GM21367 (cell line): ENCODE measurements at regions not wholly inside any gene's neighbourhood (a gene's known extent, or its start where the extent isn't known, plus 50 kb on each side); places are given as distances from the start of the nearest gene placed in this dataset.
"Not testable (repeated sequence)": the region's sequence is repeated elsewhere in the genome, so short reads cannot be mapped to it uniquely, and the experiment has no call there.

Source experiments
- ATAC-seq: cut with Tn5 transposase; IDR thresholded peaks from one replicate; pipeline ENCODE4 v1.9.1; 2021; ENCODE audit not compliant: unreplicated experiment

DNA sequence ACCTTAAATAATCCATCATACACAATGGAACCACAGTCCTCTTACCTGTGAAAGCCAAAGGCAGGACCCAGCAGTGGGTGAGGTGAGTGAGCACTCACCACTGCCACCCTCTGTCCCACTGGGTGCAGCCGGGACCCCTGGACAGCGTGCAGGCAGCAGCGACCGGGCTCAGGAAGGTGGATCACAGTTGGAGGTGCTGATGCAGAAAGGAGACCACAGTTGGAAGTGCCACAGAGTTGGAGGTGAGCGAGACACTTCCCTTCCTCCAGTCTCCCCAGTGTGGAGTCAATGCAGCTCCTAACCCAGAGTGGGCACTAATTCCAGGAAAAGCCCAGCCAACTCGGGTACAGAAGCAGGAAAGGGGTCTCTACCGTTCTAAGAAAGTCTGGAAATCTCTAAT is 323.0 kb downstream of the KLF13 start:
- ATAC-seq: not testable (repeated sequence)

DNA sequence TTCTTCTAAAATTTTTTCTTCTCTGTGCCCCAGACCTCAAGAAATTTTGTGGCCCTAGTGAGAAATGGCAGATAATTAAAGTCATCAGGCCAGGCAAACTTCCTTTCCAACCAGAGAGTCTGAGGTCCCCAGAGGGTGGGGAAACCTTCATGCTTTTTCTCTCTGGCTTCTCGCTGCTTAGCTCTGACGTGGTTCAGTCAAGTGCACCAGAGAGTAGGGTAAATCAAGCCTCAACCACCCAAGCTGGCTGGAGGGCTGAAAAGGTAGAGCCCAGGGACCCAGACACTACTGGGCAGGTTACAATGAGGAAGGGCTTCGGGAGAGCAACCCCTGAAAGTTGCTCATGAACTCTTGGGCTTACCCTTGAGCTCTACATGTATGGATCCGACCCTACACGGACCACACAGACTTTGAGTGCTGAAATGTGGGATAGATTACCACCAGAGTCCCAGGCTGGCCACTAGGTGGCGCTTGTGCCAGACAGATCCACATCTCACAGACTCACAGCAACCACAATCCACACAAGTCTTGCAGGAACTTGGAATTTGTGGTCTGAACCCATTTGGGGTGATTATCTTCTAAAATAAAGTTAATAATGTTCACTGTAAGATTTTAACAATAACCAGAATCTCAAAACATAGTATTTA is 323.5 kb downstream of the KLF13 start:
- ATAC-seq: not testable (repeated sequence)

GRCh38 chr15:31656915-31657314 is 330.3 kb downstream of the KLF13 start:
- ATAC-seq: not testable (repeated sequence)

GRCh38 chr15:31660816-31661215 is 334.2 kb downstream of the KLF13 start:
- no peak for ATAC-seq

DNA sequence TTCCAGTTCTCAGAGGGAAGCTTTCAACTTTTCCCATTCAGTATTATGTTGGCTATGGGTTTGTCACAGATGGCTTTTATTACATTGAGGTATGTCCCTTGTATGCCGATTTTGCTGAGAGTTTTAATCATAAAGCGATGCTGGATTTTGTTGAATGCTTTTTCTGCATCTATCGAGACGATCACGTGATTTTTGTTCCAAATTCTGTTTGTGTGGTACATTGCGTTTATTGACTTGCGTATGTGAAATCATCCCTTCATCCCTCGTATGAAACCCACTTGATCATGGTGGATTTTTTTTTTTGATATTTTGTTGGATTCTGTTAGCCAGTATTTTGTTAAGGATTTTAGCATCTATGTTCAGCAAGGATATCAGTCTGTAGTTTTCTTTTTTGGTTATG is 339.1 kb downstream of the KLF13 start:
- not testable (repeated sequence) for ATAC-seq

GRCh38 chr15:31669158-31669908 is 342.7 kb downstream of the KLF13 start:
- not testable (repeated sequence) for ATAC-seq

DNA sequence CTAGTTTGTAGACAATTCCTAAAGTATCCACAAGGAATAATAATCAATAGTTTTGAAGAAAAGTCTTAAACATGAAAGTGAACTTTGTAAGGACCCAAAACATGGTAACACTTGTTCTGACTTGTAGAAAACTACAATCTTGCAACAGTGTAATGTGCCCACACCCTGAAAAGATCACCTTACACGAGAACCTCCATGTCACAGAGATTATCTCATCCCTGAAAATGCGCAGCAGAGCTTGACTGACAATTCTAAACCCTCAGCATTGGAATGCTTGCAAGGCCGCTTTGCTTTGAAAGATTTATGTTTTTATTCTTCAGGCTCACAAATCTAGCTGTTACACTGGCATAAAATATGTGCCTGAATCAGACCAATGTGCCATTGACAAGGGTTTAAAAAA is 346.6 kb downstream of the KLF13 start:
- not testable (repeated sequence) for ATAC-seq

GRCh38 chr15:31681529-31682259 is 348.6 kb upstream of the CHRNA7 start:
- ATAC-seq: not testable (repeated sequence)

GRCh38 chr15:31687088-31687487 is 343.2 kb upstream of the CHRNA7 start:
- not testable (repeated sequence) for ATAC-seq

DNA sequence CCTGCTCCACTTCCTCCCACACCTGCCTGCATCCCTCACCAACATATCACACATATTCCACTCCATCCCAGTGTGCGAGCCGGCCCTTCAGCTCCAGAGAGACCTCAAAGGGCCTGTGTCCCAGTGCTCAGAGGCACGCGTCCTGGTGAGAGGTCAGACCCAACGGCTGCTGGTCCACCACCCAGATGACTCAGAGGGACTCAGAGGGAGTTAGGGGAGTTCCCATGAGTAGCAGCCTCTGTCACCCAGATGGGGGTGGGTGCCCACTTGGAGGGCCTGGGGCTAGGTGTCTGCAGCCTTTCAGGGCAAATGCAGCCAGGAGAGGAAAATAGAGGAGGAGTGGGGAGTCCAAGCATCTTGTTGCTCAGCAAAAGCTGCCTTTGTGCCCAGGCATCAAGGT is 333.8 kb upstream of the CHRNA7 start:
- ATAC-seq: not testable (repeated sequence)

GRCh38 chr15:31705076-31705678 is 325.1 kb upstream of the CHRNA7 start:
- ATAC-seq: not testable (repeated sequence)

- peak; percentile 49 for ATAC-seq
Observed at GRCh38 chr15:31707944-31708702, 322.2 kb upstream of the CHRNA7 start.

DNA sequence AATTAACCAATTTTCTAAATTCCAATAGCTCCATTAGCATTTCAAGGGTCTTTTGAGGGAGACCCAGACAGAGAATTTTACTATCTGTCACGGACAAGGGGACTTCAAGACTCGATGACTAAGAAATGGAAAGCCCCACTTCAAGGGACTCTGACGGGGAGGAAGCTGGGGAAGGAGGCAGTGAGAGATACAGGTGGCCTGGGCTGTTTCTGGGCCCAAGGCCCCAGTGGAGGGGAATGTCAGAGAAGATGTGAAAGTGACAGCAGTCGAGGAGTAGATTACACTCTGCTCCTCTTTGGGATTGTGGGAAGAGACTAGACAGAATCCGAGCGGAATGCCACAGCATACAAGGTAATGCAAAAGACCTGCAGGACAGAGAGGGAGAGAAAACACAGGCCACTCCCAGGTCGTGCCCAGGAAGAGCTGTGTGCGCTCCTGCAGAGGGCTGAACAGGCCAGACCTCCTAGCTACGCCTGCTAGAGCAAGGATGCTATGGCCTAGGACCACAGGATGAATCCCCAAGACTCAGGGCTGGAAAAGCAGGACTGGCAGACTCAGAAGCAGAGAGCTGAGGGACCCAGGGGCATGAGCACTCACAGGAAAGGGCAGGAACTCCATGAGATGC is 321.5 kb upstream of the CHRNA7 start:
- ATAC-seq: peak; percentile 60

DNA sequence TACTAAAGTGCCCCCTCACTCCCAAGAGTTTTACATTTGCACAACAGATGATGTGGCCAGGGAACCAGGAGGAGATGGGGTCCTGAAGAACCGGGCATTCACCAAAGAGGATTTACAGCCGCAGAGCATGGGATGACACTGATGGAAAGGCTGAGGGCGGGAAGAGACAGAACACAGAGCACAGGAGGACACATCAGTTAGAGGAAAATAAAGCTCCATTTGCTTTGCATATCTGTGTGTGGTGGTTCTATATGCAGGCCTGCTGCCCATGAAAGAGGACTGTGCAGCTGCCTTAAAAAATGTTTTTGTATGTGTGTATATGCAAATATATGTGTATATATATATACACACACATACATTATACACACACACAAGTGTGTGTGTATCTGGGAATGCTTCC is 320.8 kb upstream of the CHRNA7 start:
- not testable (repeated sequence) for ATAC-seq

GRCh38 chr15:31710806-31711205 is 319.5 kb upstream of the CHRNA7 start:
- not testable (repeated sequence) for ATAC-seq

DNA sequence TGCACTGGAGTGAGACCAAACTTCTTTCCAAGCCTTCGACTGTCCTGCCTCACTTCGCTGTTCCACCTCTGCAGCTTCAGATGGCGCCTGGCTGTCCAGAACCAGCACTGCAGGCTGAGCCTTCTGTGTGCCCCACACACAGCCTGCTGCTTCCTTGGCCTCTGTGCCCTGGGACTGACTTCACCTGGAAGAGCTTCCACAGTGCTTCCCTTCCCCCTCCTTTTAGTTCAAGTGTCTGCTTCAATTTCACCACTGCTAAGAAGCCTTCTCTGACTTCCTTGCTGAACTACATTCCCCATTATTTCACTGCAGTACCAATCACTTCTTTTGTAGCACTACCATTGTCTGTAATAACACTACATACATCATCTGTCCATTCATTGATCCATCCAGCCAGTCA is 315.1 kb upstream of the CHRNA7 start:
- ATAC-seq: not testable (repeated sequence)

DNA sequence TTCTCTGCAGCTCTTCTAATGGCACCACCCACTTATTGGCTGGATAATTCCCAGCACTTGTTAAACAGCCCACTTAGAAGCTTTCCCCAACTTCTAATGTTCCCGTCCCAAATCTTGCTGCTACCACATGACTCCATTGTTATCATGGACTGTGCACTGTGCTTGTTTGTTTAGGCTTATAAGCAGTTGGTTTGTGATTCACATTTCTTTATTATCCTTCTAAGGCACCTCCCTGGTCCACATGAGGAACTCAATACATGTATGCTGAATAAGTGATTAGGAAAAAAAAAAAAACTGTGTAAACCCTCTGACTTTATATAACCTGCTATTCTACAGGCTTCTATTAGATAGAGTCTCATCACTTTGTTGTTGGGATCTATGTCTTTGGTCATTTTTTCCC is 311.7 kb upstream of the CHRNA7 start:
- ATAC-seq: not testable (repeated sequence)

GRCh38 chr15:31719396-31720022 is 310.8 kb upstream of the CHRNA7 start:
- not testable (repeated sequence) for ATAC-seq

DNA sequence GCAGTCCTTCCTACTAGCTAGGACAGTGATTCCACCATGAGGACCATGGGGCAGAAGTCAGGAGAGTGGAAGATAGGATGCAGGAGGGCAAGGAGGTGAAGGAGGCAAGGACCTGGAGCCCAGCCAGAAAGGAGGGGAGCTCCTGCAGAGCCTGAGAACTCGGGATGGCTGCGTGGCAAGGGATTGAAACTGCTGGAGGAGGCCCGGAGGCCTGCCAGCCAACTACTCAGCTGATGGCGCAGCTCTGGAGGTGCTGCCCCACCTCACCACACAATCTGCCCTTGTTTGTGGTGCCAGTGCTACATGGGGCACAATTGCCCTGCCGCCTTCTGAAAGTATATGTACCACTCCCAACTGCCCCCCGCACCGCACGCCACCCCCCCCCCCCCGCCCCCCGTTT is 307.3 kb upstream of the CHRNA7 start:
- not testable (repeated sequence) for ATAC-seq

DNA sequence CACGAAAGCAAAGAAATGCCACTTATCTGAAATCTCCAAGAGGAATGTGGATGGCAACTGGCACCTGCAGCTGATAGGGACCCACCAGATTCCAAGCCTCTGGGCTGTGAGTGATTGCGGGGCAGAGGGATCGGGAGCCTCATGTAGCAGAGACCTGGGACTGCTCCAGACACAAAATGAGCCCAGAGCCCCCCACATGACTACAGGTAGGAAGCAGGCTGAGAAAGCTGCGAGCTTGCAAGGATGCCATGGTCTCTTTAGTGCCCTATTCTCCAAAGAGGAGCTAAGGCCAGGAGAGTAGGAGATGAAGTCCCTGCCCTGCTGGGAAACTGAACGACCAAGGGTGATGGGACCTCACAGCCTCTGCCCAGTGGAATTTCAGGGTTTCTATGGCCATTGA is 305.4 kb upstream of the CHRNA7 start:
- ATAC-seq: not testable (repeated sequence)
